ENCODE measurements at regions not wholly inside any gene's neighbourhood (a gene's known extent, or its start where the extent isn't known, plus 50 kb on each side); places are given as distances from the start of the nearest gene placed in this dataset.

- no peak for DNase-seq (ENCODE audit: low read depth)
Observed at GRCh38 chr2:105652014-105652796, 92.5 kb upstream of the NCK2 start.

GRCh38 chr2:105649534-105649933 is 95.2 kb upstream of the NCK2 start:
- no peak for DNase-seq (ENCODE audit: low read depth)

DNA sequence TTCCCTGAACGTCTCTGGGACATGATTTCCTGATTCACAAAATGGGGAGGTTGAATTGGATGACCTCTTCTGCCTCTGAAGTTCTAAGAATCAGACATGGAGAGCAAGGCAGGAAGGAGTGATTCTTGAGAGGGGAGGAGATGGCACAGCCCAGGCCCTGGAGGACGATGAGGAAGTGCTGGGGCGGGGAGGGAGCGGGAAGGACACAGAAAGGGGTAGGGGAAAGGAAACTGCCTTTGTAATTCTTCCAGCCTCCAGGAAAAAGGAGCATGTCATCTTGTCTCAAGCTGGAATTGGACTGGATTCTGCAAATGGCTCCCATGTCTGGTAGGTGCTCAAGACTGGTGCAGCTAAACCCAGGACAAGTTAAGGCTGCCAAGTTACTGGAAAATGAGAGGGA is 97.0 kb upstream of the NCK2 start:
- no peak for DNase-seq (ENCODE audit: low read depth)

DNA sequence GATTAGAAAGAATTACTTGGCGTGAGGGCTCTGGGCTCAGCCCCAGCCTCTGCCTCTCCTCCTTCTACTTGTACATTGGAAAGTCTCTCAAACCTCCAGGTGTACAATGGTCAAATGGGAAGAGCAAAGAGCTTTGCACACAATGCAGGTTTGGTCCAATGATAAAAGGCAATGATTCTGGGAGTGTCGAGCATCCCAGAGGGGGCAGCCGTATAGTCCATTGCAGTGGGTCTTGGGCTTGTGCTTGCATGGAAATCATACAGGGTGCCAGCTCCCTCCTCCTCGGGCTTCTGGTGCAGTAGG is 98.0 kb upstream of the NCK2 start:
- no peak for DNase-seq (ENCODE audit: low read depth)

- DNase-seq (ENCODE audit: low read depth): no peak
Observed at GRCh38 chr2:105645938-105646773, 98.6 kb upstream of the NCK2 start.

DNA sequence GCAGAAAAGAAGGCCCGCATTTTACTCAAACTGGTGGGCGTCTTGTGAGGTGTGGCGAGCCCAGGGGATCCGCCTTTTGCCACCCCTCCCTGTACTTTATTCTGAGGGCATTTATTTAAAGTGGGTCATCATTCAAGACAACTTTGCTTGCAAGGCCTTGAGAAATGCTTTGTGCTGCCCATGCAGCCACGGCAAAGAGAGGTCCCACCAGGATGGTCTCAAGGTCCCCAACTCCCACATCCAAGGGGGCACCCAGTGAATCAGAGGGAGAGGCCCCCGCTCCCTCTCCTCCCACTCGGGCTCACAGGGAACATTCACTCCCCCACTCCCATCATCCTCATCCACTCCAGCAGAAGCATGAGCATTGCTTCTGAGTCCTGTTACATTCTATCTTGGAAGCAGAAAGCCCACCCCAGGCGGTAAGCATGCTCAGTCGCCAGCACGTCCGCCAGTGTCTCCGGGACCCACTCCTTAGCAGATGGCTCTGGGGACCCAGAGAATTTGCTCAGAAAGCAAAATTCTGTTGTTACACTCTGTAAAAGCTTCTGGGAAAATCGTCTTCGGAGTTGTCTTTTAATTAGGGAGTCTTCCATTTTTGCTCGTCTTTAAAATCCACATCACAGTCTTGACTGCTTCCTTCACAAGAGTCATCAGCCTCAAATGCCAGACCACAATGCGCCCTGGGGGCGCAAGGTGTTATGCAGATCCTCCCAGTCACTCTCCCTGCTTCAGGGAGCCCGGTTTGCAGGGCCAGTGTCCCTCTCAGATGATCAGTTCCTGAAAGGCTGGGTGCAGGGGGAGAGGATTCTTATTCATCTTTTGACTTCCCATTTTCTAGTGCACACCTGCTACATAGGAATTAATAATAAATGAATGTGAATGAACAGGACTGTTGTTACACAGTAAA is 99.4 kb upstream of the NCK2 start:
- no peak for DNase-seq (ENCODE audit: low read depth)

DNA sequence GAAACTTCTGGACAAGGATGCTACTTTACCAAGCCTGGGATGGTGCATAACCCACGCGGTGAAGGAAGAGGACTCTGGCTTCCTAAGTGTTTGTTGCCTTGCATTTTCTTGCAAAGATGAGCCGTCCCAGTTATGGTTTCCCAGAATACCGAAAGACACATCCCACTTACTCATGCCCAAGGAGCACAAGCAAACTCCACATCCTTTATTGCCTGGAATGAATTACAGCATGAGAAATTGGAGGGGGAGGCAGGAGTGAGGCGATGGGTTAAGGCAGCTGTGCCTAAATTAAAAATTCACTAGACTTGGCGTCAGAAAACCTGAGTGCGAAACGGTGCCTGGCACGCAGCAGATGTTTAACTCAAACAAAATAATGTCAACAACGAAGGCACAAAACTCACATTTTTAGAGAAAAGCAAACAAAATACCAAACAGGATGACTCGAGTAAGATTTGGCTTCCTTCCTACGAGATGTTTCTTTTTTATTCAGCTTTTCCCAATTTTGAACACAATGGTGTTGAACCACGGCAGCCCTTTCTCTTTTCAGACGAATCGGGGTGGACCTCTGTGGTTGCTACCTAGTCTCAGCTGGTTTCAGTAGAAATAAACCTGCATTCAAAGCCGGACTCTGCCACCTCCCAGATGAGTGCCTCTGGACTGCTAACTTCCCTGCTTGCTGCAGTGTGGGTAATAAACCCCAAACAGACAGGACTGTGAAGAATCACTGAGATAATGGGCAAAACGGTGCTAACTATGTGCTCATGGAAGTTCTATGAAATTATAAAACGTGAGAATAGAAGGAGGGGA is 100.3 kb upstream of the NCK2 start:
- DNase-seq (ENCODE audit: low read depth): no peak

- no peak for DNase-seq (ENCODE audit: low read depth)
Observed at GRCh38 chr2:105643405-105644173, 101.1 kb upstream of the NCK2 start.

DNA sequence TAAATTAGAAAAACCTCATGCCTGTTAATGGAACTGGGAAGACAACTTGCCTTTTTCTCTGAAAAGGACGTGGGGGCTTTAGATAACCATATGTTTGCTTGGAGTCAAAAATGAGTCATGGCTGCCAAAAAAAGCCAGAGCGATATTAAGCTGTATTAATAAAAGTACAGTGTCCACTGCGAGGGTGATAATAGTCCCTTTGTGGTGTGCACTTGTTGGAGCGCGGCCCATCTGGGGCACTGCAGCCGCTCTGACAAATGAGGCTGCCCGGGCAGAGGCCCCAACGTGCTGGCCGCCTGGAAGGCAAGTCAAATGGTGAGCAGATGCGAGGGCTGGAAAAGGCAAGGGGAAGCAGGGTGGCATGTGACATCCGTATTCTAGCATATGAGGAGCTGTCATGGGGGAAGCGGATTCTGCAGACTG is 103.3 kb upstream of the NCK2 start:
- DNase-seq (ENCODE audit: low read depth): no peak

GRCh38 chr2:105640246-105640645 is 104.5 kb upstream of the NCK2 start:
- no peak for DNase-seq (ENCODE audit: low read depth)

GRCh38 chr2:105636109-105636740 is 108.5 kb upstream of the NCK2 start:
- no peak for DNase-seq (ENCODE audit: low read depth)

DNA sequence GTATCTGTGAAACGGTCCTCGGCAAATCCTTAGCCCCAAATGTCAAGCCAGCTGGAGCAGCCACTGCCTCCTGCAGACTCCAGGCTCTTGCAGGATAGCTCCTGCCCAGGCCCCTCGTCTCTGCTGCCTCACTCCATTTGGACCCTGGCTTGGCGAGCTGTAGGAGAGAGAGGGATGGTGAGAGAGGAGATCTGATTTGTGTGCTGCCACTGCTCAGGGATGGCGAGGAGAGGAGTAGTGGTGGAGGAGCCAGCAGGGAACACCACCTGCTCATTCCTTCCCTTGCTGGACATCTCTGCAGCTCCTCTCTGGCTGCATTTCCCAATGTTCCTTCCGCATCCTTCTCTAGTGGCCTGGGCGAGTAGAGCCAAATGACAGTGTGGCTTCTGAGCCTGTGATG is 109.1 kb upstream of the NCK2 start:
- no peak for DNase-seq (ENCODE audit: low read depth)

DNA sequence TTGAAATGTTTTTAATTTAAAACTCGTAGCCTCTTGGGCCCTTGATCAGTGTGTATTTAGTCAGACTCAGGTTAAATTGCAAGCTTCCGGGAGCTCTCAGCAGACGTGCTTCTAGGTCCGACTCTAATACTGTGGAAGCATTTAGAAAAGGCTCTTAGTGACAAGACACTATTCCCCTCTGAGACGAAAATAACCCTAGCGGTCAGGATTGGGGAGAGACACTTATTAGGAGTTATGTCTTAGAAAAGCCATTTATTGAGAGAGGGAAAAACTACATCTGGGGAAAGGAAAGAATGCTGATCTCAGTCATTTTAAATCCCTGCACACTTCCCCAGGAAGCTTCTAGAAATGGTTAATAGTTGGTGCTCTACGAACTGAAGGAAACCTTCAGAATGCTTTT is 110.5 kb upstream of the NCK2 start:
- DNase-seq (ENCODE audit: low read depth): no peak

DNA sequence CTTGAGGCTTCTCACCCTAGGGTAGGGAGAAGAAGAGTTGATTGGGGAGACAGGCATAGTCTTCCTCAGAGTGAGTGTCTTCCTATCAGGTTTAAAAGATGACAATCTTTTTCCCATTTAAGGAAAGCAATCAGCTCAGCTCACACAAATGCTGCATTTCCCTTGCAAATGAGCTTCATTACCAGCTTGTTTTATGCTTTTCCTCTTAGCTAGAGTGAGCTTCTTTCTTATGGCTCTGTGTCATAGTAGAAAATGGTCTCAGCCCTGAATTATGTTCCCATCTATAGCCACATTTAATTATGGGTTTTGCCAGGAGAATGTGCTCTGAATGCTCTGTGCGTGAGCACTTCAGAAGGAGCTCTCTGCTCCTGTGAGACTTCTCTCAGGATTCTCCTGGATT is 112.8 kb upstream of the NCK2 start:
- no peak for DNase-seq (ENCODE audit: low read depth)

GRCh38 chr2:105631011-105631410 is 113.7 kb upstream of the NCK2 start:
- no peak for DNase-seq (ENCODE audit: low read depth)

- DNase-seq (ENCODE audit: low read depth): no peak
Observed at GRCh38 chr2:105629634-105630033, 115.1 kb upstream of the NCK2 start.

- no peak for DNase-seq (ENCODE audit: low read depth)
Observed at GRCh38 chr2:105627534-105627933, 117.2 kb upstream of the NCK2 start.

- no peak for DNase-seq (ENCODE audit: low read depth)
Observed at GRCh38 chr2:105626966-105627340, 117.8 kb upstream of the NCK2 start.

DNA sequence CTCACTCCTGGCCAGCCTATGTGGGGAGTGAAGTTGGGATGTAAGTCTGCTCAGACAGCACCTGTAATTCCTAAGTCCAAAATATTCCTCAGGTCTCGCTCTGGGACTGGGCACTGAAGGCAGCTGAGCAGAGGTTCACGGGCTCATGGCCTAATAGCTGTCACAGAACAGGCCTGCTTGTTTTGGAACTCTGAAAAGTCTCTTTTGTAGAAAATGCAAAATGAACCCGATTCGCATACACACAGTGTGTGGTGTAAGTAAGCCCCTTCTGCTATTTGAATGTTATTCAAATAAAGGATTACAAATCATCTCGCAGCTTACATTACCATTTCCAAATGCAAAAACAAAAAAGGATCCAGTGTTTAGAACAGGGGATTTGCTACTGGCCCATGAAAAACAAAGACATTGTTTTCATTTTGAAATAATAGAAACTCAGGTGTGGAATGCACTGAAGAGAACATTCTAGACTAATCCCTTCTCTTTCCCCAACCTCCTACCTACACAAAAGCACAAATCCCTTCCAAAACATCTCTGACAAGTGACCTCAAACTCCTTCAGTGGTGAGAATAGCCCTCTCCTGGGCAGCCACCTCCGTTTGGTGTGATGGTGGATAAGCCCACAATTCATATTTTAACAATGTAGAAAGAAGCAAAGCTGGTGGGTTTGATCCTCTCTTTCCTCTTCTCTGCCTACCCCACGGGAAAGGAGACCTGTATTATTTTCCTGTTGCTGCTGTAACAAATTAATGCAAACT is 118.3 kb upstream of the NCK2 start:
- no peak for DNase-seq (ENCODE audit: low read depth)

GRCh38 chr2:105625632-105626031 is 119.1 kb upstream of the NCK2 start:
- no peak for DNase-seq (ENCODE audit: low read depth)
